ENCODE measurements at regions not wholly inside any gene's neighbourhood (a gene's known extent, or its start where the extent isn't known, plus 50 kb on each side); places are given as distances from the start of the nearest gene placed in this dataset.

GRCh38 chr19:28509079-28509895, 703.7 kb downstream of the UQCRFS1 start:
- DNase-seq (ENCODE audit: insufficient read length, low spot score) (no peak), FAIRE-seq (no peak)
- TF ChIP-seq POLR2AphosphoS5 (IDR thresholded peaks at IDR 0.05; ENCODE audit: low read depth, low read length) (no peak), SPI1 (IDR thresholded peaks at IDR 0.05; ENCODE audit: low read depth, low read length) (no peak), TAF1 (IDR thresholded peaks at IDR 0.05; ENCODE audit: low read depth, low read length) (no peak)

GRCh38 chr19:28508666-28509065, 704.3 kb downstream of the UQCRFS1 start:
- DNase-seq (ENCODE audit: insufficient read length, low spot score) (no peak), FAIRE-seq (no peak)
- TF ChIP-seq SPI1 (IDR thresholded peaks at IDR 0.05; ENCODE audit: low read depth, low read length) (no peak), PAX5 (IDR thresholded peaks at IDR 0.05; ENCODE audit: insufficient read depth, low read length, severe bottlenecking) (no peak), POLR2AphosphoS5 (IDR thresholded peaks at IDR 0.05; ENCODE audit: low read depth, low read length) (no peak), TAF1 (IDR thresholded peaks at IDR 0.05; ENCODE audit: low read depth, low read length) (no peak), POU2F2 (IDR thresholded peaks at IDR 0.05; ENCODE audit: low read depth, low read length) (no peak), POLR2A (IDR thresholded peaks at IDR 0.05; ENCODE audit: low read depth, low read length) (no peak)

GRCh38 chr19:28505933-28506332, 707.0 kb downstream of the UQCRFS1 start:
- TF ChIP-seq POU2F2 (IDR thresholded peaks at IDR 0.05; ENCODE audit: low read depth, low read length) = no peak
- DNase-seq (ENCODE audit: insufficient read length, low spot score) (no peak), FAIRE-seq (no peak)

- FAIRE-seq (no peak), DNase-seq (ENCODE audit: insufficient read length, low spot score) (no peak)
- no peak for TF ChIP-seq SPI1 (IDR thresholded peaks at IDR 0.05; ENCODE audit: low read depth, low read length)
- TF ChIP-seq POLR2AphosphoS5 (IDR thresholded peaks at IDR 0.05; ENCODE audit: low read depth, low read length) = no peak
- TF ChIP-seq POU2F2 (IDR thresholded peaks at IDR 0.05; ENCODE audit: low read depth, low read length) = no peak
- TF ChIP-seq POLR2A (IDR thresholded peaks at IDR 0.05; ENCODE audit: low read depth, low read length) = no peak
- no peak for TF ChIP-seq TAF1 (IDR thresholded peaks at IDR 0.05; ENCODE audit: low read depth, low read length)
- no peak for TF ChIP-seq PAX5 (IDR thresholded peaks at IDR 0.05; ENCODE audit: insufficient read depth, low read length, severe bottlenecking)
Observed at GRCh38 chr19:28505134-28505533, 707.8 kb downstream of the UQCRFS1 start.

- FAIRE-seq = no peak
Observed at GRCh38 chr19:28504727-28505126, 708.2 kb downstream of the UQCRFS1 start.

GRCh38 chr19:28504139-28504538, 708.8 kb downstream of the UQCRFS1 start:
- TF ChIP-seq PAX5 (IDR thresholded peaks at IDR 0.05; ENCODE audit: insufficient read depth, low read length, severe bottlenecking) (no peak), SPI1 (IDR thresholded peaks at IDR 0.05; ENCODE audit: low read depth, low read length) (no peak), POLR2A (IDR thresholded peaks at IDR 0.05; ENCODE audit: low read depth, low read length) (no peak), TAF1 (IDR thresholded peaks at IDR 0.05; ENCODE audit: low read depth, low read length) (no peak), POLR2AphosphoS5 (IDR thresholded peaks at IDR 0.05; ENCODE audit: low read depth, low read length) (no peak), POU2F2 (IDR thresholded peaks at IDR 0.05; ENCODE audit: low read depth, low read length) (no peak)
- DNase-seq (ENCODE audit: insufficient read length, low spot score) (no peak), FAIRE-seq (no peak)

More at GRCh38 chr19:28504727-28505126, 708.2 kb downstream of the UQCRFS1 start:
- no peak for TF ChIP-seq POU2F2 (IDR thresholded peaks at IDR 0.05; ENCODE audit: low read depth, low read length)
- TF ChIP-seq POLR2AphosphoS5 (IDR thresholded peaks at IDR 0.05; ENCODE audit: low read depth, low read length) = no peak
- TF ChIP-seq TAF1 (IDR thresholded peaks at IDR 0.05; ENCODE audit: low read depth, low read length) = no peak
- no peak for TF ChIP-seq POLR2A (IDR thresholded peaks at IDR 0.05; ENCODE audit: low read depth, low read length)
- TF ChIP-seq PAX5 (IDR thresholded peaks at IDR 0.05; ENCODE audit: insufficient read depth, low read length, severe bottlenecking) = no peak
- no peak for TF ChIP-seq SPI1 (IDR thresholded peaks at IDR 0.05; ENCODE audit: low read depth, low read length)
- DNase-seq (ENCODE audit: insufficient read length, low spot score) = no peak

- TF ChIP-seq PAX5 (IDR thresholded peaks at IDR 0.05; ENCODE audit: insufficient read depth, low read length, severe bottlenecking) (no peak), POLR2A (IDR thresholded peaks at IDR 0.05; ENCODE audit: low read depth, low read length) (no peak), POU2F2 (IDR thresholded peaks at IDR 0.05; ENCODE audit: low read depth, low read length) (no peak), POLR2AphosphoS5 (IDR thresholded peaks at IDR 0.05; ENCODE audit: low read depth, low read length) (no peak), SPI1 (IDR thresholded peaks at IDR 0.05; ENCODE audit: low read depth, low read length) (no peak), TAF1 (IDR thresholded peaks at IDR 0.05; ENCODE audit: low read depth, low read length) (no peak)
- no peak for FAIRE-seq
- no peak for DNase-seq (ENCODE audit: insufficient read length, low spot score)
Observed at GRCh38 chr19:28502879-28503734, 709.8 kb downstream of the UQCRFS1 start.

GRCh38 chr19:28501976-28502375, 711.0 kb downstream of the UQCRFS1 start:
- TF ChIP-seq SPI1 (IDR thresholded peaks at IDR 0.05; ENCODE audit: low read depth, low read length) (no peak), POLR2A (IDR thresholded peaks at IDR 0.05; ENCODE audit: low read depth, low read length) (no peak)
- no peak for DNase-seq (ENCODE audit: insufficient read length, low spot score)
- no peak for FAIRE-seq

- no peak for DNase-seq (ENCODE audit: insufficient read length, low spot score)
- no peak for FAIRE-seq
- TF ChIP-seq PAX5 (IDR thresholded peaks at IDR 0.05; ENCODE audit: insufficient read depth, low read length, severe bottlenecking) (no peak), POU2F2 (IDR thresholded peaks at IDR 0.05; ENCODE audit: low read depth, low read length) (no peak), TAF1 (IDR thresholded peaks at IDR 0.05; ENCODE audit: low read depth, low read length) (no peak), POLR2AphosphoS5 (IDR thresholded peaks at IDR 0.05; ENCODE audit: low read depth, low read length) (no peak), SPI1 (IDR thresholded peaks at IDR 0.05; ENCODE audit: low read depth, low read length) (no peak), POLR2A (IDR thresholded peaks at IDR 0.05; ENCODE audit: low read depth, low read length) (no peak)
Observed at GRCh38 chr19:28500982-28501630, 711.8 kb downstream of the UQCRFS1 start.

Measured in GM12891 (cell line).